ENCODE measurements at regions not wholly inside any gene's neighbourhood (a gene's known extent, or its start where the extent isn't known, plus 50 kb on each side); places are given as distances from the start of the nearest gene placed in this dataset.

DNA sequence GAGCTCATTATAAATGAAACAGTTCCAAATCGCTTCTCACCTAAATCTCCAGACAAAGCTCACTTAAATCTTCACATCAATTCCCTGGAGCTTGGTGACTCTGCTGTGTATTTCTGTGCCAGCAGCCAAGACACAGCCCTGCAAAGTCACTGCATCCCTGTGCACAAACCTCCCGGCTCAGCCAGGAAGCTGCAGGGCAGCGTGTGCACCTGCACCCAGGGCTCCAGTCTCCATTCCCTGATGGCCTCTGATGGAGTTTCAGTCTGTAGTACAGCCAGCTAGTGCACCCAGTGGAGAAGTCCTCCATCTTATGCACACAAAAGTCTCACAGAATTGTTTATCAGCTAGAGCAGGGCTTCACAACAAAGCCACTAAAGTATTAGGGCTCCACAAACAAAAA lies 51.1 kb upstream of the PRSS58 start:
- TF ChIP-seq CTCF (IDR thresholded peaks at IDR 0.05 in 8 of 11, conservative IDR thresholded peaks at IDR 0.05 in 3 of 11) (no peak), POLR2AphosphoS5 (IDR thresholded peaks at IDR 0.05) (no peak), POLR2A (IDR thresholded peaks at IDR 0.05) (no peak)

Measured in spleen (tissue), 7 donors.